KMS-11 (cell line): ENCODE measurements at regions not wholly inside any gene's neighbourhood (a gene's known extent, or its start where the extent isn't known, plus 50 kb on each side); places are given as distances from the start of the nearest gene placed in this dataset.
"Not testable (repeated sequence)": the region's sequence is repeated elsewhere in the genome, so short reads cannot be mapped to it uniquely, and the experiment has no call there.

Source experiments
- H2AFZ ChIP-seq: fragments of 200-600 bp; sonication (generic); 2 replicates; pipeline ENCODE4 v1.6.1; 2016; ENCODE audit warnings: antibody characterized with exemption, mixed run types, low read depth
- H3K27ac ChIP-seq: fragments of 200-600 bp; sonication (generic); 2 replicates; pipeline ENCODE4 v1.6.1; 2016; ENCODE audit warnings: mild to moderate bottlenecking, mixed run types
- H3K27me3 ChIP-seq: fragments of 200-600 bp; sonication (generic); 2 replicates; pipeline ENCODE4 v1.6.1; 2017; ENCODE audit warnings: mild to moderate bottlenecking, low read depth, mixed run types, moderate library complexity; ENCODE audit not compliant: insufficient read depth
- H3K36me3 ChIP-seq: fragments of 200-600 bp; sonication (generic); 2 replicates; pipeline ENCODE4 v1.6.1; 2017; ENCODE audit warnings: mild to moderate bottlenecking, mixed run types; ENCODE audit not compliant: insufficient read depth
- H3K4me1 ChIP-seq: fragments of 200-600 bp; sonication (generic); 2 replicates; pipeline ENCODE4 v1.6.1; 2016; ENCODE audit warnings: mild to moderate bottlenecking, low read depth, mixed run types; ENCODE audit not compliant: poor library complexity, severe bottlenecking
- H3K4me2 ChIP-seq: fragments of 200-600 bp; sonication (generic); 2 replicates; pipeline ENCODE4 v1.7.0; 2016; ENCODE audit warnings: mild to moderate bottlenecking, mixed run types
- H3K4me3 ChIP-seq: fragments of 200-600 bp; sonication (generic); IDR thresholded peaks from 2 replicates; pipeline ENCODE4 v1.6.1; 2017; ENCODE audit warnings: low read depth, low read length, mixed read lengths; ENCODE audit not compliant: insufficient read depth
- H3K79me2 ChIP-seq: fragments of 200-600 bp; sonication (generic); 2 replicates; pipeline ENCODE4 v1.6.1; 2016; ENCODE audit warnings: low read depth, mixed run types; ENCODE audit not compliant: insufficient read depth
- H3K9ac ChIP-seq: fragments of 200-600 bp; sonication (generic); 2 replicates; pipeline ENCODE4 v1.6.1; 2016; ENCODE audit warnings: mild to moderate bottlenecking, mixed run types
- H4K20me1 ChIP-seq: fragments of 200-600 bp; sonication (generic); 2 replicates; pipeline ENCODE4 v1.6.1; 2016; ENCODE audit warnings: mild to moderate bottlenecking, mixed run types; ENCODE audit not compliant: insufficient read depth
- CTCF ChIP-seq: fragments of 200-600 bp; sonication (generic); conservative IDR thresholded peaks from 2 replicates; pipeline ENCODE4 v1.6.1; 2017; ENCODE audit warnings: low read depth, mild to moderate bottlenecking, antibody characterized with exemption, low read length, moderate library complexity, mixed read lengths

- Histone ChIP-seq H3K4me2 (no peak overlapping the region), H3K4me1 (no peaks in the 10 kb centered on the region), H3K79me2 (no peaks in the 10 kb centered on the region), H3K36me3 (no peaks in the 10 kb centered on the region), H4K20me1 (no peaks in the 10 kb centered on the region), H3K27me3 (peaks cover 4% of the 10 kb centered on the region; the same call in 1 of the 2 replicates), H3K27ac (no peak overlapping the region), H3K9ac (no peak overlapping the region), H2AFZ (no peak overlapping the region), H3K4me3 (no peak overlapping the region)
- no peak for TF ChIP-seq CTCF
These were observed 193.7 kb downstream of the C16orf95 start for GRCh38 chr16:87123356-87124001.

- not testable (repeated sequence) for H3K27ac ChIP-seq, H3K9ac ChIP-seq, H3K36me3 ChIP-seq, H3K79me2 ChIP-seq, H4K20me1 ChIP-seq, H2AFZ ChIP-seq, H3K4me3 ChIP-seq, H3K27me3 ChIP-seq, H3K4me1 ChIP-seq, H3K4me2 ChIP-seq
These were observed 192.8 kb downstream of the C16orf95 start for GRCh38 chr16:87124405-87124804.

- H3K4me3 ChIP-seq, result no peak overlapping the region
- H3K36me3 ChIP-seq, result no peaks in the 10 kb centered on the region
- no peaks in the 10 kb centered on the region for H3K79me2 ChIP-seq
- H4K20me1 ChIP-seq, result no peaks in the 10 kb centered on the region
- no peak overlapping the region for H3K27ac ChIP-seq
- no peak overlapping the region for H2AFZ ChIP-seq
- no peak overlapping the region for H3K4me2 ChIP-seq
- H3K4me1 ChIP-seq, result no peaks in the 10 kb centered on the region
- H3K27me3 ChIP-seq, result no peaks in the 10 kb centered on the region; the same call in 1 of the 2 replicates
- H3K9ac ChIP-seq, result no peak overlapping the region
- no peak for TF ChIP-seq CTCF
These were observed 191.7 kb downstream of the C16orf95 start for GRCh38 chr16:87125206-87126155.

GRCh38 chr16:87126403-87127025, 190.7 kb downstream of the C16orf95 start:
- Histone ChIP-seq H3K4me3 (no peak overlapping the region), H3K27me3 (peaks cover 2% of the 10 kb centered on the region; the same call in 1 of the 2 replicates), H3K4me2 (no peak overlapping the region), H4K20me1 (no peaks in the 10 kb centered on the region), H3K4me1 (no peaks in the 10 kb centered on the region), H3K79me2 (no peaks in the 10 kb centered on the region), H2AFZ (no peak overlapping the region), H3K27ac (no peak overlapping the region), H3K36me3 (no peaks in the 10 kb centered on the region), H3K9ac (no peak overlapping the region)
- no peak for TF ChIP-seq CTCF
